HEK293 (cell line): ENCODE measurements at regions not wholly inside any gene's neighbourhood (a gene's known extent, or its start where the extent isn't known, plus 50 kb on each side); places are given as distances from the start of the nearest gene placed in this dataset.
"Not testable (repeated sequence)": the region's sequence is repeated elsewhere in the genome, so short reads cannot be mapped to it uniquely, and the experiment has no call there.

ENCODE experiments used
- CTCF ChIA-PET: fragments of 350-600 bp; formaldehyde crosslinking; extraction: SDS; loops from one replicate; lab custom pipeline; 2021; ENCODE audit warnings: antibody characterized with exemption; lab: Yijun Ruan, JAX
- POLR2A ChIA-PET: fragments of 300-600 bp; formaldehyde crosslinking; extraction: SDS; loops from one replicate; lab custom pipeline; 2020; ENCODE audit warnings: antibody characterized with exemption, inconsistent platforms; lab: Yijun Ruan, JAX
- H3K27ac ChIP-seq: fragments of 200-500 bp; sonication (Bioruptor generic); 2 replicates; pipeline ENCODE4 v1.5.1; 2014; ENCODE audit warnings: low read depth, low read length, control low read depth, inconsistent platforms; ENCODE audit errors: extremely low read depth
- H3K36me3 ChIP-seq, 2 experiments: fragments of 200-500 bp in 1 of 2; sonication (Bioruptor generic) in 1 of 2; 1 replicate in 1 of 2; 2 replicates in 1 of 2; pipeline ENCODE4 v1.5.1; 2014 to 2017; ENCODE audit warnings: inconsistent platforms in 2 of 2, low read length in 2 of 2; ENCODE audit not compliant: control insufficient read depth in 2 of 2, insufficient read depth in 1 of 2
- H3K4me1 ChIP-seq: fragments of 200-500 bp; sonication (Bioruptor generic); 2 replicates; pipeline ENCODE4 v1.5.1; 2014; ENCODE audit warnings: mild to moderate bottlenecking, low read length, inconsistent platforms; ENCODE audit not compliant: control insufficient read depth, insufficient read depth
- H3K4me3 ChIP-seq: 2 replicates; pipeline ENCODE4 v1.5.1; 2011; ENCODE audit warnings: low read depth, mild to moderate bottlenecking, control low read depth, low read length, moderate library complexity
- H3K9me3 ChIP-seq: fragments of 200-500 bp; sonication (Bioruptor generic); 2 replicates; pipeline ENCODE4 v1.5.1; 2014; ENCODE audit warnings: low read depth, low read length, inconsistent platforms; ENCODE audit not compliant: control insufficient read depth, insufficient read depth
- KLF9 ChIP-seq: fragments of 450-650 bp; formaldehyde crosslinking; IDR thresholded peaks from 2 replicates; pipeline ENCODE4 v1.5.1; 2016; ENCODE audit warnings: missing biosample characterization, missing genetic modification characterization, low read depth
- SP2 ChIP-seq: fragments of 450-650 bp; formaldehyde crosslinking; IDR thresholded peaks from 2 replicates; pipeline ENCODE4 v1.5.1; 2016; ENCODE audit warnings: missing biosample characterization, missing genetic modification characterization
- WT1 ChIP-seq: fragments of 450-650 bp; formaldehyde crosslinking; IDR thresholded peaks from 2 replicates; pipeline ENCODE4 v1.5.1; 2016; ENCODE audit warnings: missing biosample characterization, missing genetic modification characterization
- ZBTB20 ChIP-seq: fragments of 450-650 bp; formaldehyde crosslinking; IDR thresholded peaks from 2 replicates; pipeline ENCODE4 v1.5.1; 2016; ENCODE audit warnings: missing biosample characterization, missing genetic modification characterization
- ZNF10 ChIP-seq: fragments of 450-650 bp; formaldehyde crosslinking; IDR thresholded peaks from 2 replicates; pipeline ENCODE4 v1.5.1; 2017; ENCODE audit warnings: missing biosample characterization, missing genetic modification characterization
- ZNF146 ChIP-seq: fragments of 450-650 bp; formaldehyde crosslinking; IDR thresholded peaks from 2 replicates; pipeline ENCODE4 v1.5.1; 2016; ENCODE audit warnings: missing biosample characterization, missing genetic modification characterization
- ZNF155 ChIP-seq: fragments of 450-650 bp; formaldehyde crosslinking; IDR thresholded peaks from 2 replicates; pipeline ENCODE4 v1.5.1; 2016; ENCODE audit warnings: missing biosample characterization, missing genetic modification characterization
- ZNF174 ChIP-seq: fragments of 450-650 bp; formaldehyde crosslinking; IDR thresholded peaks from 2 replicates; pipeline ENCODE4 v1.5.0; 2017; ENCODE audit warnings: missing biosample characterization, mild to moderate bottlenecking, missing genetic modification characterization
- ZNF23 ChIP-seq: fragments of 450-650 bp; formaldehyde crosslinking; IDR thresholded peaks from 2 replicates; pipeline ENCODE4 v1.5.1; 2016; ENCODE audit warnings: missing biosample characterization, missing genetic modification characterization, borderline replicate concordance
- ZNF311 ChIP-seq: fragments of 450-650 bp; formaldehyde crosslinking; IDR thresholded peaks from 2 replicates; pipeline ENCODE4 v1.5.1; 2017; ENCODE audit warnings: missing biosample characterization, missing genetic modification characterization, borderline replicate concordance
- ZNF423 ChIP-seq: fragments of 450-650 bp; formaldehyde crosslinking; IDR thresholded peaks from 2 replicates; pipeline ENCODE4 v1.5.1; 2016; ENCODE audit warnings: missing biosample characterization, missing genetic modification characterization
- ZNF473 ChIP-seq: fragments of 450-650 bp; formaldehyde crosslinking; IDR thresholded peaks from 2 replicates; pipeline ENCODE4 v1.5.1; 2017; ENCODE audit warnings: missing biosample characterization, missing genetic modification characterization
- ZNF585B ChIP-seq: fragments of 450-650 bp; formaldehyde crosslinking; IDR thresholded peaks from 2 replicates; pipeline ENCODE4 v1.5.1; 2016; ENCODE audit warnings: missing biosample characterization, missing genetic modification characterization
- ZNF670 ChIP-seq: fragments of 450-650 bp; formaldehyde crosslinking; IDR thresholded peaks from 2 replicates; pipeline ENCODE4 v1.5.1; 2016; ENCODE audit warnings: missing biosample characterization, missing genetic modification characterization, low read depth
- ZNF707 ChIP-seq: fragments of 450-650 bp; formaldehyde crosslinking; IDR thresholded peaks from 2 replicates; pipeline ENCODE4 v1.5.1; 2016; ENCODE audit warnings: missing biosample characterization, missing genetic modification characterization
- ZNF792 ChIP-seq: fragments of 450-650 bp; formaldehyde crosslinking; IDR thresholded peaks from 2 replicates; pipeline ENCODE4 v1.5.1; 2016; ENCODE audit warnings: missing biosample characterization, missing genetic modification characterization
- TF ChIP-seq, protein P1 (sequence below): fragments of 450-650 bp; IDR thresholded peaks from 2 replicates; pipeline ENCODE4 v1.5.1; 2018; ENCODE audit warnings: missing biosample characterization, missing genetic modification characterization
- TF ChIP-seq, protein P2 (sequence below): fragments of 450-650 bp; formaldehyde crosslinking; IDR thresholded peaks from 2 replicates; pipeline ENCODE4 v1.5.0; 2017; ENCODE audit warnings: missing biosample characterization, missing genetic modification characterization, borderline replicate concordance
- TF ChIP-seq, protein P3 (sequence below): fragments of 450-650 bp; formaldehyde crosslinking; IDR thresholded peaks from 2 replicates; pipeline ENCODE4 v1.5.1; 2017; ENCODE audit warnings: missing biosample characterization, mild to moderate bottlenecking, missing genetic modification characterization, moderate library complexity

DNA sequence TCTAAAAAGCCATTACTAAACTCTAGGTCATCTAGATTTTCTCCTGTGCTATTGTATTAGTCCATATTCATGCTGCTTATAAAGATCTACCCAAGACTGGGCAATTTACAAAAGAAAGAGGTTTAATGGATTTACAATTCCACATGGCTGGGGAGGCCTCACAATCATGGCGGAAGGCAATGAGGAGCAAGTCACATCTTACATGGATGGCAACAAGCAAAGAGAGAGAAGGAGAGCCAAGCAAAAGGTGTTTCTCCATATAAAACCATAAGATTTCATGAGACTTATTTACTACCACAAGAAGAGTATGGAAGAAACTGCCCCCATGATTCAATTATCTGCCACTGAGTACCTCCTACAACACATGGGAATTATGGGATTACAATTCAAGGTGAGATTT is 69.6 kb upstream of the CCDC6 start:
- H3K27ac ChIP-seq, H3K36me3 ChIP-seq, H3K4me1 ChIP-seq, POLR2A ChIA-PET, H3K9me3 ChIP-seq, H3K4me3 ChIP-seq: not testable (repeated sequence)
- CTCF ChIA-PET = interaction anchor here (0.7 kb wide), 1 partner anchor 103 kb away, joined by 3 read pairs; no protein-coding TSS in a partner anchor

DNA sequence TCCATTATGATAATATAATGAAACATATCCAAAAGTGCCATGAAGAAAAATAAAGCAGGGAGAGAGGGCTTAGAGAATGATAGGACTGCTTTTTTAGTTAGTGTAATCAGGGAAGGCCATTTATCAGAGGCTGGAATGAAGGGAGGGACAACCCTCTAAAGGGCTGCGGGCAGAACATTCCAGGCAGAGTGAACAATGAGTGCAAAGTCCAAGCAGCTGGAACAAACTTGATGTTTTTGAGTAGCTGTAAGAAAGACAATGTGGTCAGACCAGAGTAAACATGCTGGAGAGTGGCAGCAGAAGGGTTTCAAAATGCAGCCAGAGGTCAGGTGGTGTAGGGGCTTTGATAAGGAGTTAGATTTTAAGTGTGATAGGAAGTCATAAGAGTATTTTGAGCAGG is 65.6 kb upstream of the CCDC6 start:
- Histone ChIP-seq H3K9me3 (no peaks in the 10 kb centered on the region), H3K36me3 (no peaks in the 10 kb centered on the region), H3K27ac (no peak overlapping the region), H3K4me1 (no peaks in the 10 kb centered on the region), H3K4me3 (no peak overlapping the region)
- ChIA-PET CTCF (interaction anchor here (0.7 kb wide), 1 partner anchor 21 kb away, joined by 3 read pairs; no protein-coding TSS in a partner anchor), POLR2A (no interaction called here)
- TF ChIP-seq ZNF174 (tag by site-specific recombination) = no peak
- TF ChIP-seq ZNF707 (tag by site-specific recombination) = no peak
- no peak for TF ChIP-seq SP2
- no peak for TF ChIP-seq ZBTB20
- no peak for TF ChIP-seq ZNF473 (tag by site-specific recombination)
- no peak for TF ChIP-seq ZNF311 (tag by site-specific recombination)
- TF ChIP-seq KLF9 (tag by site-specific recombination) = no peak
- TF ChIP-seq ZNF792 (tag by site-specific recombination) = no peak
- TF ChIP-seq, protein P1, sequence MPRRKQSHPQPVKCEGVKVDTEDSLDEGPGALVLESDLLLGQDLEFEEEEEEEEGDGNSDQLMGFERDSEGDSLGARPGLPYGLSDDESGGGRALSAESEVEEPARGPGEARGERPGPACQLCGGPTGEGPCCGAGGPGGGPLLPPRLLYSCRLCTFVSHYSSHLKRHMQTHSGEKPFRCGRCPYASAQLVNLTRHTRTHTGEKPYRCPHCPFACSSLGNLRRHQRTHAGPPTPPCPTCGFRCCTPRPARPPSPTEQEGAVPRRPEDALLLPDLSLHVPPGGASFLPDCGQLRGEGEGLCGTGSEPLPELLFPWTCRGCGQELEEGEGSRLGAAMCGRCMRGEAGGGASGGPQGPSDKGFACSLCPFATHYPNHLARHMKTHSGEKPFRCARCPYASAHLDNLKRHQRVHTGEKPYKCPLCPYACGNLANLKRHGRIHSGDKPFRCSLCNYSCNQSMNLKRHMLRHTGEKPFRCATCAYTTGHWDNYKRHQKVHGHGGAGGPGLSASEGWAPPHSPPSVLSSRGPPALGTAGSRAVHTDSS (tag by site-specific recombination) = no peak
- TF ChIP-seq ZNF23 (tag by site-specific recombination) = no peak
- TF ChIP-seq ZNF10 = no peak
- TF ChIP-seq ZNF670 (tag by site-specific recombination) = no peak
- TF ChIP-seq, protein P2, sequence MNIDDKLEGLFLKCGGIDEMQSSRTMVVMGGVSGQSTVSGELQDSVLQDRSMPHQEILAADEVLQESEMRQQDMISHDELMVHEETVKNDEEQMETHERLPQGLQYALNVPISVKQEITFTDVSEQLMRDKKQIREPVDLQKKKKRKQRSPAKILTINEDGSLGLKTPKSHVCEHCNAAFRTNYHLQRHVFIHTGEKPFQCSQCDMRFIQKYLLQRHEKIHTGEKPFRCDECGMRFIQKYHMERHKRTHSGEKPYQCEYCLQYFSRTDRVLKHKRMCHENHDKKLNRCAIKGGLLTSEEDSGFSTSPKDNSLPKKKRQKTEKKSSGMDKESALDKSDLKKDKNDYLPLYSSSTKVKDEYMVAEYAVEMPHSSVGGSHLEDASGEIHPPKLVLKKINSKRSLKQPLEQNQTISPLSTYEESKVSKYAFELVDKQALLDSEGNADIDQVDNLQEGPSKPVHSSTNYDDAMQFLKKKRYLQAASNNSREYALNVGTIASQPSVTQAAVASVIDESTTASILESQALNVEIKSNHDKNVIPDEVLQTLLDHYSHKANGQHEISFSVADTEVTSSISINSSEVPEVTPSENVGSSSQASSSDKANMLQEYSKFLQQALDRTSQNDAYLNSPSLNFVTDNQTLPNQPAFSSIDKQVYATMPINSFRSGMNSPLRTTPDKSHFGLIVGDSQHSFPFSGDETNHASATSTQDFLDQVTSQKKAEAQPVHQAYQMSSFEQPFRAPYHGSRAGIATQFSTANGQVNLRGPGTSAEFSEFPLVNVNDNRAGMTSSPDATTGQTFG (tag by site-specific recombination) = no peak
- no peak for TF ChIP-seq ZNF155 (tag by site-specific recombination)
- no peak for TF ChIP-seq ZNF423 (tag by site-specific recombination)
- TF ChIP-seq WT1 = no peak
- TF ChIP-seq ZNF146 = no peak
- no peak for TF ChIP-seq ZNF585B (tag by site-specific recombination)

DNA sequence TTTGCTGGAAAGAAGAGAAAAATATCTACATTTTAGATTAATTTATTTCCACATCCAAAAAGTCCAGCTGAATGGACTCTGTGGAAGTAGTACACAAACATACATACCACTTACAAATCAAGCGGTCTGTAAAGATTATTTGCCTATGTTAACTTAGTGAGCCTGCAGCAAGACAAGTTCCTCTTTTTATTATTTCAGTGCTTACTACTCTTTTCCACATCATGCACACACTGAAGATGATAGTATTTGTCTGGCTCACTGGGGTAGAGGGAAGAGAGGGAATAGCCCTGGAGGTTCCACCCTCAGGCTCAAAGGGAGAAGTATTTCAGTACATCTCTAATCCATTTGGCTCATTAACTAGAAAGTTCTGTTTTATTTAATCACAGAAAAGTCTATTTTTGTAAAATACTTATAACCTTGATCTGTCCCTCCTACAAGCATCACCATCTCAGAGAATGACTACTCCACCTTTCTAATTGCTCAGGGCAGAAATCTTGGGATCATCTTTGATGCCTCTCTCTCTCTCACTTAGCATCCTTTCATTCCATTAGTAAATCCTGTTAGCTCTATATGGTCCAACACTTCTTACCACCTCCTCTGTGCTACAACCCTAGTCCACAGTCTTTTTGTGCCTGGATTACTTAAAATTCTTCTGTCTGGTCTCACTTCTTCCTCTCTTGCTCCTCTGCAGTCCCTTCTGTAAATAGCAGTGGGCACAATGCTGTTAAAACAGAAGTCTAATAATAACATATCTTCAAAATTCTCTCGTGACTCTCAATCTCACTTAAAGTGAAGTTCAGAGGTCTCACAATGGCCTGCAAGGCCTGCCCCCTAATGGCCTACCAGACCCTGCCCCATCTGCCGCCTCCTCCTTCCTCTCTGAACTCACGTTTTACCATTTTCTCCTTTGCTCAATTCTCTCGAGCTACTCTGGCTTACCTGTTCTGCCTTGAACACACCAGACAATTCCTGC is 64.3 kb upstream of the CCDC6 start:
- H3K9me3 ChIP-seq = no peaks in the 10 kb centered on the region
- ChIA-PET CTCF (interaction anchor here (0.7 kb wide), 1 partner anchor 22 kb away, joined by 3 read pairs; no protein-coding TSS in a partner anchor), POLR2A (no interaction called here)
- H3K4me1 ChIP-seq = no peaks in the 10 kb centered on the region
- H3K36me3 ChIP-seq = no peaks in the 10 kb centered on the region
- H3K27ac ChIP-seq = no peak overlapping the region
- TF ChIP-seq, protein P3, sequence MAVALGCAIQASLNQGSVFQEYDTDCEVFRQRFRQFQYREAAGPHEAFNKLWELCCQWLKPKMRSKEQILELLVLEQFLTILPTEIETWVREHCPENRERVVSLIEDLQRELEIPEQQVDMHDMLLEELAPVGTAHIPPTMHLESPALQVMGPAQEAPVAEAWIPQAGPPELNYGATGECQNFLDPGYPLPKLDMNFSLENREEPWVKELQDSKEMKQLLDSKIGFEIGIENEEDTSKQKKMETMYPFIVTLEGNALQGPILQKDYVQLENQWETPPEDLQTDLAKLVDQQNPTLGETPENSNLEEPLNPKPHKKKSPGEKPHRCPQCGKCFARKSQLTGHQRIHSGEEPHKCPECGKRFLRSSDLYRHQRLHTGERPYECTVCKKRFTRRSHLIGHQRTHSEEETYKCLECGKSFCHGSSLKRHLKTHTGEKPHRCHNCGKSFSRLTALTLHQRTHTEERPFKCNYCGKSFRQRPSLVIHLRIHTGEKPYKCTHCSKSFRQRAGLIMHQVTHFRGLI (tag by site-specific recombination) = no peak
- H3K4me3 ChIP-seq = no peak overlapping the region
